Fibroblast of mammary gland (primary cell): ENCODE measurements at regions not wholly inside any gene's neighbourhood (a gene's known extent, or its start where the extent isn't known, plus 50 kb on each side); places are given as distances from the start of the nearest gene placed in this dataset.

Experiments
- DNase-seq: peaks from one replicate; pipeline ENCODE4 v3.0.0-alpha.2; 2010; ENCODE audit warnings: low read depth
- H3K4me3 ChIP-seq: 2 replicates; pipeline ENCODE4 v1.5.1; 2011; ENCODE audit warnings: low read depth, mild to moderate bottlenecking, low read length, moderate library complexity; ENCODE audit not compliant: control insufficient read depth
- CTCF ChIP-seq: conservative IDR thresholded peaks from 2 replicates; pipeline ENCODE4 v1.5.1; 2011; ENCODE audit warnings: low read depth, low read length, inconsistent platforms; ENCODE audit not compliant: control insufficient read depth, insufficient read depth

GRCh38 chr9:79289856-79290255 lies 281.9 kb upstream of the TLE4 start:
- no peak for TF ChIP-seq CTCF
- no peak overlapping the region for H3K4me3 ChIP-seq
- no peak for DNase-seq

GRCh38 chr9:79292731-79293280 lies 279.0 kb upstream of the TLE4 start:
- TF ChIP-seq CTCF: no peak
- H3K4me3 ChIP-seq: no peak overlapping the region
- no peak for DNase-seq

GRCh38 chr9:79300068-79300467 lies 271.7 kb upstream of the TLE4 start:
- DNase-seq: no peak
- H3K4me3 ChIP-seq: no peak overlapping the region
- TF ChIP-seq CTCF: no peak

GRCh38 chr9:79301085-79301484 lies 270.7 kb upstream of the TLE4 start:
- H3K4me3 ChIP-seq: no peak overlapping the region
- DNase-seq: no peak
- no peak for TF ChIP-seq CTCF

- no peak for TF ChIP-seq CTCF
- no peak overlapping the region for H3K4me3 ChIP-seq
- no peak for DNase-seq
Measured at GRCh38 chr9:79301551-79302391, 270.0 kb upstream of the TLE4 start.

GRCh38 chr9:79302569-79302968 lies 269.2 kb upstream of the TLE4 start:
- no peak overlapping the region for H3K4me3 ChIP-seq
- no peak for DNase-seq
- TF ChIP-seq CTCF: no peak
